ENCODE measurements at regions not wholly inside any gene's neighbourhood (a gene's known extent, or its start where the extent isn't known, plus 50 kb on each side); places are given as distances from the start of the nearest gene placed in this dataset.
"Not testable (repeated sequence)": the region's sequence is repeated elsewhere in the genome, so short reads cannot be mapped to it uniquely, and the experiment has no call there.

DNA sequence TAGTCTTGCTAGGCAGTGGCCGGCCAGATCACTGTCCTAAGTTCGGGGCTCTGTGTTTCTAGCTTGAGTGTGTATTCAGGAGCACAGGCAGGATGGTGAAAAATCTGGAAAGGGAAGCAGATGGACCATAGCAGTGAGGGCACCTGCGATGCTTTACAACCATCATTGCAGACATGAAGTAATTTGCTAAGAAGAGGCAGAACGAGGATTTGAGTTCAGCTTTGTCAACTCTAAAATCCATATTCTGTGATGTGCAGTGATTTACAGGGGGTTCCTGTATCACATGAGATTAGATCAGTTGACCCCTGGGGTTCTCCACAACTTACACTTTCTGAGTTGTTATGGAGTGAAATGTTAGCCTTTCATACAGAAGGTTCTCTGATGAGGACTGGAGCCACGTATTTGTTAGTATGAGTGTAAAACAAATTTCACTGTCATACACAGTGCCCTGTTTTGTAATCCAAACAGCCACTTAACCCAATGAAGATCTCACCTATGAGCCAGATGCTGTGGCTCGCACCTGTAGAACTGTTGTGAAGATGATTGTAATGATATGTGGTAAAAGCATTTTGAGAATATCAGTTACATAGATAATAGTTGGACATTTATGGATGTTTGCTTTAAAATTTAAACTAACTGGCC lies 173.0 kb upstream of the VKORC1L1 start:
- H3K27me3 ChIP-seq (ENCODE audit: insufficient read depth, low read depth): not testable (repeated sequence)

DNA sequence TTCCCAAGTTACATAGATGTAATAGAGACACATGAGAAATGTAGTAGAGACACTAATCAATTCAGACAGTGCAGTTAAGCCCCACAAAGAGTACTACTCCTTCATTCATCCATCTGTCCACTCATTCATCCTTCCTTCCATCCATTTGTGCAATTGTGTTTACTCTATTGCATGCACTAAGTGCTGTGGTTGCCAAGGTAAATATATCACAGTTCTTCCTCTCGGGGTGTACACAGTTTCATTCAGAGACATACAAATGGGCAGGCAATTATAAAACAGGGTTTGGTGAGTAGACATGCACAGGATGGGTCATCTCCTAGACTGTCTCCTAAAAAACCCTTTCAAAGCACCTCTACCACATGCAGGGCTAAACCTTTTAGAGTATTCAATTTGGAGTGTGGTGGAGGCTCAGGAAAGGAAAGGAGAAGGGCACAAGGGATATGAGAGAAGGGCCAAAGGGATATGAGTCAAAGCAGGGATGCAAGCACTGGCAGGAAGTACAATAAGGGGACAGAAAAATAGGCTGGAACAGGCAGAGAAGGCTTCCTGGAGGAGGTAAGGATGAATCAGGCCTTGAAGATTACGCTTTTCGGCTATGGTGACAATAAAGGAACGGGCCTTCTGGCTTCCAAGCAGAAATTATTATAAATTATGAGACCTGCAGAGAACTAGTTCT lies 153.6 kb upstream of the VKORC1L1 start:
- H3K9me3 ChIP-seq (ENCODE audit: insufficient read depth, low read depth); POLR2A ChIA-PET (ENCODE audit: unreplicated experiment); intact Hi-C loops (cut with micrococcal nuclease; ENCODE audit: unreplicated experiment): not testable (repeated sequence)

More for the DNA sequence above, 173.0 kb upstream of the VKORC1L1 start:
- H3K4me2 ChIP-seq; H3K79me2 ChIP-seq (ENCODE audit: low read depth); BruUV-seq (replicated peaks); H3K9me2 ChIP-seq (ENCODE audit: insufficient read depth); H3K27ac ChIP-seq; H3K4me3 ChIP-seq; H3K36me3 ChIP-seq (ENCODE audit: low read depth); H3K4me1 ChIP-seq (replicated peaks; ENCODE audit: insufficient read depth); H2AFZ ChIP-seq; POLR2A ChIA-PET (ENCODE audit: unreplicated experiment); DNase-seq; intact Hi-C loops (cut with micrococcal nuclease; ENCODE audit: unreplicated experiment); H4K20me1 ChIP-seq (ENCODE audit: insufficient read depth); CTCF ChIA-PET; H3F3A ChIP-seq (ENCODE audit: insufficient read depth, low read depth); H3K9me3 ChIP-seq (ENCODE audit: insufficient read depth, low read depth): not testable (repeated sequence)

DNA sequence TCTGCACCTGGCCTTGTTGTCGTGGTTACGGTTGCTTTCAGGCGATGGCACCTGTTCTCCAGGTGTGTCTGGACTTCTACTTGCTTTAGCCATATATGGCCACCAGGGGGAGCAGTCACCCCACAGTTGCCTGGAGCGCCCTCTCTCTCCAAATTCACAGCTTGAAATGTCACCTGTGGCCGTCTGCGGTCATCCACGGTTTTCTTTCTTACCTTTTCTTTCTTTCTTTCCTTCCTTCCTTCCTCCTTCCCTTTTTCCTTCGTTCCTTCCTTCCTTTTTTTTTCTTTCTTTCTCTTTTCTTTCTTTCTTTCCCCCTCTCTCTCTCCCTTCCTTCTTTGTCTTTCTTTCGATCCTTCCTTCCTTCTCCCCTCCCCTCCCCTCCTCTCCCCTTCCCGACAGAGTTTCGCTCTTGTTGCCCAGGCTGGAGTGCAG lies 150.5 kb upstream of the VKORC1L1 start:
- H3K36me3 ChIP-seq (ENCODE audit: low read depth): no peaks in the 10 kb centered on the region
- no peaks in the 10 kb centered on the region for H3K4me1 ChIP-seq (replicated peaks; ENCODE audit: insufficient read depth)
- no peak overlapping the region for H3K27ac ChIP-seq
- H3K79me2 ChIP-seq (ENCODE audit: low read depth): no peaks in the 10 kb centered on the region
- H3K4me3 ChIP-seq: no peak overlapping the region
- no TSS peak for BruUV-seq (replicated peaks)
- TF ChIP-seq, protein P1, sequence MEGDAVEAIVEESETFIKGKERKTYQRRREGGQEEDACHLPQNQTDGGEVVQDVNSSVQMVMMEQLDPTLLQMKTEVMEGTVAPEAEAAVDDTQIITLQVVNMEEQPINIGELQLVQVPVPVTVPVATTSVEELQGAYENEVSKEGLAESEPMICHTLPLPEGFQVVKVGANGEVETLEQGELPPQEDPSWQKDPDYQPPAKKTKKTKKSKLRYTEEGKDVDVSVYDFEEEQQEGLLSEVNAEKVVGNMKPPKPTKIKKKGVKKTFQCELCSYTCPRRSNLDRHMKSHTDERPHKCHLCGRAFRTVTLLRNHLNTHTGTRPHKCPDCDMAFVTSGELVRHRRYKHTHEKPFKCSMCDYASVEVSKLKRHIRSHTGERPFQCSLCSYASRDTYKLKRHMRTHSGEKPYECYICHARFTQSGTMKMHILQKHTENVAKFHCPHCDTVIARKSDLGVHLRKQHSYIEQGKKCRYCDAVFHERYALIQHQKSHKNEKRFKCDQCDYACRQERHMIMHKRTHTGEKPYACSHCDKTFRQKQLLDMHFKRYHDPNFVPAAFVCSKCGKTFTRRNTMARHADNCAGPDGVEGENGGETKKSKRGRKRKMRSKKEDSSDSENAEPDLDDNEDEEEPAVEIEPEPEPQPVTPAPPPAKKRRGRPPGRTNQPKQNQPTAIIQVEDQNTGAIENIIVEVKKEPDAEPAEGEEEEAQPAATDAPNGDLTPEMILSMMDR (conservative IDR thresholded peaks at IDR 0.05): peak; percentile 72
- TF ChIP-seq EZH2 (IDR thresholded peaks at IDR 0.05; ENCODE audit: low read depth): no peak
- no peaks in the 10 kb centered on the region for H4K20me1 ChIP-seq (ENCODE audit: insufficient read depth)
- CTCF ChIA-PET: interaction anchor here (0.7 kb wide), 1 partner anchor 960 kb away, joined by 3 read pairs; no protein-coding TSS in a partner anchor
- POLR2A ChIA-PET (ENCODE audit: unreplicated experiment): no interaction called here
- H3K9me2 ChIP-seq (ENCODE audit: insufficient read depth): no peaks in the 10 kb centered on the region
- H3K9me3 ChIP-seq (ENCODE audit: insufficient read depth, low read depth): no peaks in the 10 kb centered on the region
- DNase-seq: peak in 1 of 2 experiments; percentile 60
- no peak overlapping the region for H3K4me2 ChIP-seq
- intact Hi-C loops (cut with micrococcal nuclease; ENCODE audit: unreplicated experiment): no loop called here
- no peak overlapping the region for H2AFZ ChIP-seq
- H3K27me3 ChIP-seq (ENCODE audit: insufficient read depth, low read depth): no peaks in the 10 kb centered on the region
- no peaks in the 10 kb centered on the region for H3F3A ChIP-seq (ENCODE audit: insufficient read depth, low read depth)

More for the DNA sequence above, 153.6 kb upstream of the VKORC1L1 start:
- H3K4me3 ChIP-seq; H4K20me1 ChIP-seq (ENCODE audit: insufficient read depth); H3K27me3 ChIP-seq (ENCODE audit: insufficient read depth, low read depth); H3K27ac ChIP-seq; H3F3A ChIP-seq (ENCODE audit: insufficient read depth, low read depth); DNase-seq; H3K36me3 ChIP-seq (ENCODE audit: low read depth); BruUV-seq (replicated peaks); H3K79me2 ChIP-seq (ENCODE audit: low read depth); CTCF ChIA-PET; H3K4me1 ChIP-seq (replicated peaks; ENCODE audit: insufficient read depth); H3K4me2 ChIP-seq; H2AFZ ChIP-seq; H3K9me2 ChIP-seq (ENCODE audit: insufficient read depth): not testable (repeated sequence)

DNA sequence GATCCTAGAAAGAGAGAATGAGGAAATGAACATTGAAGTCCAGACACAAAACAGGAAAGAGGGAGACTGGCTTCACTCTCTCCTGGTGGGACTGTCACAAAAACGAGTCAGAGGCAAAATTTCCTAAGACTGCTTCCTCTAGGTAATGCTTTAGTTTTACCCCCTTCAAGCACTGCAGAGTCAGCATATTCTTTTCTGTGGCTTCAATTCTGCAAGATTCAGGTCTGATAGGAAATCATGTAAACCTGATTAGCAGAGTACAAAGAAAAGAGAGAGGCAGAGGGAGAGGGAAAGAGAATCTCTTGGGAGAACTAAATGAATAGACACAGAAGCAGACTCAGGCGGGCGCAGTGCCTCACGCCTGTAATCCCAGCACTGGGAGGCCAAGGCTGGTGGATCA lies 145.7 kb upstream of the VKORC1L1 start:
- H3K27me3 ChIP-seq (ENCODE audit: insufficient read depth, low read depth); H3F3A ChIP-seq (ENCODE audit: insufficient read depth, low read depth); BruUV-seq (replicated peaks); H3K9me2 ChIP-seq (ENCODE audit: insufficient read depth); H4K20me1 ChIP-seq (ENCODE audit: insufficient read depth); DNase-seq; H3K4me1 ChIP-seq (replicated peaks; ENCODE audit: insufficient read depth); CTCF ChIA-PET; H3K4me3 ChIP-seq; H3K79me2 ChIP-seq (ENCODE audit: low read depth); H3K9me3 ChIP-seq (ENCODE audit: insufficient read depth, low read depth); H2AFZ ChIP-seq; POLR2A ChIA-PET (ENCODE audit: unreplicated experiment); H3K4me2 ChIP-seq; intact Hi-C loops (cut with micrococcal nuclease; ENCODE audit: unreplicated experiment); H3K27ac ChIP-seq; H3K36me3 ChIP-seq (ENCODE audit: low read depth): not testable (repeated sequence)

All from PC-9 (cell line).